WTC11 (cell line): ENCODE measurements at regions not wholly inside any gene's neighbourhood (a gene's known extent, or its start where the extent isn't known, plus 50 kb on each side); places are given as distances from the start of the nearest gene placed in this dataset.

ENCODE experiments used
- ATAC-seq: fragments of 200-7000 bp; cut with Tn5 transposase; 2 replicates; pipeline ENCODE4 v1.10.0; 2021; ENCODE audit warnings: mild to moderate bottlenecking, moderate library complexity
- CTCF ChIA-PET: fragments of 300-600 bp; sonication (Branson Sonifier 250); formaldehyde crosslinking; loops from one replicate; lab custom pipeline; 2021; ENCODE audit warnings: antibody characterized with exemption; lab: Charles Lee
- POLR2A ChIA-PET: fragments of 350-600 bp; sonication (Branson Sonifier 250); formaldehyde crosslinking; loops from one replicate; lab custom pipeline; 2021; ENCODE audit warnings: antibody characterized with exemption; lab: Charles Lee
- DNase-seq: peaks from one replicate; pipeline ENCODE4 v3.0.0; 2021; ENCODE audit warnings: low spot score
- H3K27ac Mint-ChIP-seq: 2 replicates; pipeline ENCODE4 v1.8.0; 2021; ENCODE audit warnings: mixed read lengths
- H3K27me3 Mint-ChIP-seq: 2 replicates; pipeline ENCODE4 v1.8.0; 2021; ENCODE audit warnings: low read depth, mild to moderate bottlenecking, moderate library complexity, mixed read lengths
- H3K36me3 Mint-ChIP-seq: 2 replicates; pipeline ENCODE4 v1.8.0; 2021; ENCODE audit warnings: mixed read lengths
- H3K4me1 Mint-ChIP-seq: 2 replicates; pipeline ENCODE4 v1.8.0; 2022; ENCODE audit warnings: mixed read lengths
- H3K4me3 Mint-ChIP-seq: 2 replicates; pipeline ENCODE4 v1.8.0; 2021; ENCODE audit warnings: mild to moderate bottlenecking, moderate library complexity, mixed read lengths
- H3K9me3 Mint-ChIP-seq: 2 replicates; pipeline ENCODE4 v1.8.0; 2021; ENCODE audit warnings: mixed read lengths
- AFF4 ChIP-seq: sonication (generic); formaldehyde crosslinking; IDR thresholded peaks from 2 replicates; pipeline ENCODE4 v1.8.1; 2023; ENCODE audit warnings: mild to moderate bottlenecking, missing genetic modification reagents, borderline replicate concordance
- E2F1 ChIP-seq: sonication (generic); formaldehyde crosslinking; IDR thresholded peaks from 2 replicates; pipeline ENCODE4 v1.8.0; 2022; ENCODE audit warnings: mild to moderate bottlenecking, missing genetic modification reagents
- ELF4 ChIP-seq: sonication (generic); formaldehyde crosslinking; IDR thresholded peaks from 2 replicates; pipeline ENCODE4 v1.8.1; 2022; ENCODE audit warnings: low read depth, mild to moderate bottlenecking, moderate library complexity, missing genetic modification reagents
- ERG ChIP-seq: fragments of 250-450 bp; sonication (Bioruptor Pico); IDR thresholded peaks from 2 replicates; pipeline ENCODE4 v1.8.0; 2021; ENCODE audit warnings: mild to moderate bottlenecking
- GTF2I ChIP-seq: fragments of 250-450 bp; sonication (Bioruptor Pico); conservative IDR thresholded peaks from 2 replicates; pipeline ENCODE4 v1.4.0; 2021; ENCODE audit warnings: mild to moderate bottlenecking
- HMGXB4 ChIP-seq: sonication (generic); formaldehyde crosslinking; IDR thresholded peaks from 2 replicates; pipeline ENCODE4 v1.8.1; 2023; ENCODE audit warnings: mild to moderate bottlenecking, moderate library complexity, missing genetic modification reagents
- NFATC4 ChIP-seq: fragments of 250-450 bp; sonication (Bioruptor Pico); IDR thresholded peaks from 2 replicates; pipeline ENCODE4 v1.9.0; 2021; ENCODE audit warnings: mild to moderate bottlenecking
- NR1H2 ChIP-seq: sonication (generic); formaldehyde crosslinking; IDR thresholded peaks from 2 replicates; pipeline ENCODE4 v1.9.0; 2021; ENCODE audit warnings: mild to moderate bottlenecking, moderate library complexity, missing genetic modification reagents
- PRDM15 ChIP-seq: sonication (generic); formaldehyde crosslinking; IDR thresholded peaks from 2 replicates; pipeline ENCODE4 v1.8.0; 2022; ENCODE audit warnings: missing genetic modification reagents
- PRRX2 ChIP-seq: fragments of 250-450 bp; sonication (Bioruptor Pico); IDR thresholded peaks from 2 replicates; pipeline ENCODE4 v1.8.0; 2021; ENCODE audit warnings: mild to moderate bottlenecking
- RORB ChIP-seq: fragments of 250-450 bp; sonication (Bioruptor Pico); IDR thresholded peaks from 2 replicates; pipeline ENCODE4 v1.9.0; 2021; ENCODE audit warnings: mild to moderate bottlenecking
- TP53 ChIP-seq: sonication (generic); formaldehyde crosslinking; IDR thresholded peaks from 2 replicates; pipeline ENCODE4 v1.8.1; 2023; ENCODE audit warnings: mild to moderate bottlenecking, missing genetic modification reagents
- USF1 ChIP-seq: sonication (generic); formaldehyde crosslinking; IDR thresholded peaks from 2 replicates; pipeline ENCODE4 v1.8.0; 2022; ENCODE audit warnings: mild to moderate bottlenecking, missing genetic modification reagents
- USF2 ChIP-seq: sonication (generic); formaldehyde crosslinking; IDR thresholded peaks from 2 replicates; pipeline ENCODE4 v1.8.1; 2023; ENCODE audit warnings: mild to moderate bottlenecking, missing genetic modification reagents, moderate library complexity
- ZMAT4 ChIP-seq: fragments of 250-450 bp; sonication (Bioruptor Pico); IDR thresholded peaks from 2 replicates; pipeline ENCODE4 v1.9.0; 2021; ENCODE audit warnings: mild to moderate bottlenecking
- ZNF138 ChIP-seq: sonication (generic); formaldehyde crosslinking; conservative IDR thresholded peaks from 2 replicates; pipeline ENCODE4 v1.8.1; 2022; ENCODE audit warnings: mild to moderate bottlenecking, moderate library complexity, missing genetic modification reagents
- ZNF219 ChIP-seq: sonication (generic); formaldehyde crosslinking; IDR thresholded peaks from 2 replicates; pipeline ENCODE4 v1.8.0; 2023; ENCODE audit warnings: missing genetic modification reagents, mild to moderate bottlenecking, borderline replicate concordance
- ZNF671 ChIP-seq: fragments of 250-450 bp; sonication (Bioruptor Pico); IDR thresholded peaks from 2 replicates; pipeline ENCODE4 v1.8.0; 2021; ENCODE audit warnings: mild to moderate bottlenecking
- ZSCAN18 ChIP-seq: fragments of 250-450 bp; sonication (Bioruptor Pico); IDR thresholded peaks from 2 replicates; pipeline ENCODE4 v2.1.2; 2022; ENCODE audit warnings: mild to moderate bottlenecking, moderate library complexity

- ChIA-PET POLR2A (no interaction called here), CTCF (interaction anchor here (1.3 kb wide), 1 partner anchor 28 kb away, joined by 3 read pairs; no protein-coding TSS in a partner anchor)
- DNase-seq (no peak), ATAC-seq (no peak)
- Mint-ChIP-seq H3K9me3 (no peaks in the 10 kb centered on the region), H3K4me3 (no peak overlapping the region), H3K27me3 (no peaks in the 10 kb centered on the region), H3K27ac (no peak overlapping the region), H3K36me3 (no peaks in the 10 kb centered on the region), H3K4me1 (no peaks in the 10 kb centered on the region)
- TF ChIP-seq GTF2I (CRISPR knock-in tag) (no peak), ZSCAN18 (CRISPR knock-in tag) (no peak), NR1H2 (CRISPR knock-in tag) (no peak), USF2 (CRISPR knock-in tag) (no peak), ELF4 (no peak), ERG (no peak), HMGXB4 (CRISPR knock-in tag) (no peak), RORB (CRISPR knock-in tag) (no peak), ZNF219 (CRISPR knock-in tag) (no peak), PRRX2 (CRISPR knock-in tag) (no peak), ZNF671 (CRISPR knock-in tag) (no peak), NFATC4 (CRISPR knock-in tag) (no peak), AFF4 (CRISPR knock-in tag) (no peak), TP53 (CRISPR knock-in tag) (no peak), ZMAT4 (CRISPR knock-in tag) (no peak), PRDM15 (CRISPR knock-in tag) (no peak), ZNF138 (CRISPR knock-in tag) (no peak), USF1 (no peak), E2F1 (CRISPR knock-in tag) (no peak)
Observed at GRCh38 chr4:102403116-102403515, 57.8 kb upstream of the SLC39A8 start.
